ENCODE measurements at regions not wholly inside any gene's neighbourhood (a gene's known extent, or its start where the extent isn't known, plus 50 kb on each side); places are given as distances from the start of the nearest gene placed in this dataset.

DNA sequence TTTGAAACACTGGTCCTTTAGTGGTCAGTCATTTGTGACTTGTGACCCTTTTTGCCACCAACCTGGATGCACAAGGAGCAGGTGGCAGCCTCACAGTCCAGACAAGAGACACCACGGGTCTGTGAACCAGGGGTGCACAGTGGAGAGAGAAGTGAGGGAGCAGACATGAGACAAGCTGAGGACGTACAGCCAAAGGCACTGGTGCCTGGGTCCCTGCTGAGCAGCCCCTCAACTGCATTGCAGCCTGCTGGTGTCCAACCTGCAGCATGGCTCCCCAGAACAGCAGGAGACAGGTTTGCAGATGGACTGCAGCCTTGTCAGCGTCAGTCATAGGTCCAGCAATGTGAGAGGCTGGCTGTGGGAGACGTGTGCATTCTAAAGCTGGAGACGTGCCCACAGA lies 124.2 kb upstream of the FSTL4 start:
- H3K27ac ChIP-seq (ENCODE audit: control insufficient read depth, insufficient read depth, low read length), result no peak overlapping the region
- H3K9me3 ChIP-seq (ENCODE audit: control insufficient read depth, low read depth, low read length), result no peaks in the 10 kb centered on the region
- H4K20me1 ChIP-seq (ENCODE audit: control insufficient read depth, extremely low read depth, insufficient read depth, low read length), result no peaks in the 10 kb centered on the region
- H3K79me2 ChIP-seq (ENCODE audit: control insufficient read depth, insufficient read depth, low read length), result no peaks in the 10 kb centered on the region
- no peaks in the 10 kb centered on the region for H3K36me3 ChIP-seq (ENCODE audit: control insufficient read depth in 2 of 2, extremely low read depth in 1 of 2, insufficient read depth in 2 of 2, low read length in 2 of 2)
- FAIRE-seq (no peak), DNase-seq (ENCODE audit: low read depth, low spot score) (no peak)
- H3K27me3 ChIP-seq (ENCODE audit: control insufficient read depth, extremely low read depth, insufficient read depth, low read length), result no peaks in the 10 kb centered on the region
- H2AFZ ChIP-seq (ENCODE audit: control insufficient read depth, low read length), result no peak overlapping the region
- H3K4me3 ChIP-seq (ENCODE audit: control insufficient read depth in 2 of 3, extremely low read depth in 1 of 3, insufficient read depth in 2 of 3, low read depth in 1 of 3, low read length in 3 of 3), result no peak overlapping the region
- H3K4me2 ChIP-seq (ENCODE audit: control insufficient read depth, extremely low read depth, insufficient read depth, low read depth, low read length), result no peak overlapping the region
- dilution Hi-C loops (cut with MboI; ENCODE audit: extremely low pct_ligation_motif_present, low sequenced_read_pairs), result no loop called here
- H3K4me1 ChIP-seq (ENCODE audit: control insufficient read depth, extremely low read depth, insufficient read depth, low read length), result peaks cover 7% of the 10 kb centered on the region
- H3K9me1 ChIP-seq (ENCODE audit: control insufficient read depth, extremely low read depth, insufficient read depth, low read length), result peaks cover 4% of the 10 kb centered on the region
- no peak overlapping the region for H3K9ac ChIP-seq (ENCODE audit: control insufficient read depth, extremely low read depth, insufficient read depth, low read length)
- TF ChIP-seq EZH2 (IDR thresholded peaks at IDR 0.05; ENCODE audit: low read length), result no peak
- TF ChIP-seq, protein P1, sequence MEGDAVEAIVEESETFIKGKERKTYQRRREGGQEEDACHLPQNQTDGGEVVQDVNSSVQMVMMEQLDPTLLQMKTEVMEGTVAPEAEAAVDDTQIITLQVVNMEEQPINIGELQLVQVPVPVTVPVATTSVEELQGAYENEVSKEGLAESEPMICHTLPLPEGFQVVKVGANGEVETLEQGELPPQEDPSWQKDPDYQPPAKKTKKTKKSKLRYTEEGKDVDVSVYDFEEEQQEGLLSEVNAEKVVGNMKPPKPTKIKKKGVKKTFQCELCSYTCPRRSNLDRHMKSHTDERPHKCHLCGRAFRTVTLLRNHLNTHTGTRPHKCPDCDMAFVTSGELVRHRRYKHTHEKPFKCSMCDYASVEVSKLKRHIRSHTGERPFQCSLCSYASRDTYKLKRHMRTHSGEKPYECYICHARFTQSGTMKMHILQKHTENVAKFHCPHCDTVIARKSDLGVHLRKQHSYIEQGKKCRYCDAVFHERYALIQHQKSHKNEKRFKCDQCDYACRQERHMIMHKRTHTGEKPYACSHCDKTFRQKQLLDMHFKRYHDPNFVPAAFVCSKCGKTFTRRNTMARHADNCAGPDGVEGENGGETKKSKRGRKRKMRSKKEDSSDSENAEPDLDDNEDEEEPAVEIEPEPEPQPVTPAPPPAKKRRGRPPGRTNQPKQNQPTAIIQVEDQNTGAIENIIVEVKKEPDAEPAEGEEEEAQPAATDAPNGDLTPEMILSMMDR (optimal IDR thresholded peaks at IDR 0.05 in 1 of 3, IDR thresholded peaks at IDR 0.05 in 1 of 3, conservative IDR thresholded peaks at IDR 0.05 in 1 of 3; ENCODE audit: extremely low read depth in 1 of 3, insufficient read depth in 2 of 3, low read length in 3 of 3), result no peak

DNA sequence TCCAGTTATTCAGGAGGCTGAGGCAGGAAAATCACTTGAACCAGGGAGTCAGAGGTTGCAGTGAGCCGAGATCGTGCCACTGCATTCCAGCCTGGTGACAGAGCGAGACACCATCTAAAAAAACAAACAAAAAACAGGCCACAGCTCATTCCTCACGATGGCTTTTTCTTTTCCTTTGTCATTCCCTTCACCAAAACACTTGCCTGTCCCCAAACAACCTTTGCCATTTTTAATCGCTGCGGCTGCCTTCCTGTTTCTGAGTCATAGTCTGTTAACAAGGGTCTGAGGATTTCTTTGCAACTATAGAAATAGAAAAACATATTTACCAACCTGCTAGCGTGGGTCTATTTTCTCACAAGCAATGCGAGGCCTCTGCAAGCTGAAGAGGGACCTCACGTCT lies 123.0 kb upstream of the FSTL4 start:
- no peak for FAIRE-seq
- Histone ChIP-seq H3K36me3 (ENCODE audit: control insufficient read depth in 2 of 2, extremely low read depth in 1 of 2, insufficient read depth in 2 of 2, low read length in 2 of 2) (no peaks in the 10 kb centered on the region), H3K4me2 (ENCODE audit: control insufficient read depth, extremely low read depth, insufficient read depth, low read depth, low read length) (no peak overlapping the region), H3K9ac (ENCODE audit: control insufficient read depth, extremely low read depth, insufficient read depth, low read length) (no peak overlapping the region), H3K27ac (ENCODE audit: control insufficient read depth, insufficient read depth, low read length) (no peak overlapping the region), H3K79me2 (ENCODE audit: control insufficient read depth, insufficient read depth, low read length) (no peaks in the 10 kb centered on the region), H4K20me1 (ENCODE audit: control insufficient read depth, extremely low read depth, insufficient read depth, low read length) (no peaks in the 10 kb centered on the region), H3K4me3 (ENCODE audit: control insufficient read depth in 2 of 3, extremely low read depth in 1 of 3, insufficient read depth in 2 of 3, low read depth in 1 of 3, low read length in 3 of 3) (no peak overlapping the region), H3K4me1 (ENCODE audit: control insufficient read depth, extremely low read depth, insufficient read depth, low read length) (peaks cover 7% of the 10 kb centered on the region), H3K9me3 (ENCODE audit: control insufficient read depth, low read depth, low read length) (no peaks in the 10 kb centered on the region), H2AFZ (ENCODE audit: control insufficient read depth, low read length) (no peak overlapping the region), H3K9me1 (ENCODE audit: control insufficient read depth, extremely low read depth, insufficient read depth, low read length) (peaks cover 4% of the 10 kb centered on the region), H3K27me3 (ENCODE audit: control insufficient read depth, extremely low read depth, insufficient read depth, low read length) (no peaks in the 10 kb centered on the region)
- dilution Hi-C loops (cut with MboI; ENCODE audit: extremely low pct_ligation_motif_present, low sequenced_read_pairs), result no loop called here
- TF ChIP-seq EZH2 (IDR thresholded peaks at IDR 0.05; ENCODE audit: low read length), result no peak
- TF ChIP-seq, protein P1 (optimal IDR thresholded peaks at IDR 0.05 in 1 of 3, IDR thresholded peaks at IDR 0.05 in 1 of 3, conservative IDR thresholded peaks at IDR 0.05 in 1 of 3; ENCODE audit: extremely low read depth in 1 of 3, insufficient read depth in 2 of 3, low read length in 3 of 3), result no peak
- no peak for DNase-seq (ENCODE audit: low read depth, low spot score)
